ENCODE measurements at regions not wholly inside any gene's neighbourhood (a gene's known extent, or its start where the extent isn't known, plus 50 kb on each side); places are given as distances from the start of the nearest gene placed in this dataset.

GRCh38 chr10:121262774-121263430, 335.3 kb downstream of the FGFR2 start:
- Histone ChIP-seq H3K9ac (ENCODE audit: low read length) (no peak overlapping the region), H3K27me3 (ENCODE audit: insufficient read depth, low read length) (no peaks in the 10 kb centered on the region), H3K4me2 (ENCODE audit: low read length) (no peak overlapping the region), H4K20me1 (ENCODE audit: insufficient read depth) (no peaks in the 10 kb centered on the region), H3K36me3 (ENCODE audit: control insufficient read depth in 1 of 2, insufficient read depth in 2 of 2, low read length in 2 of 2) (no peaks in the 10 kb centered on the region), H3K4me1 (ENCODE audit: control insufficient read depth in 1 of 2, insufficient read depth in 2 of 2, low read length in 2 of 2) (no peaks in the 10 kb centered on the region), H3K4me3 (replicated peaks in 1 of 2; ENCODE audit: low read depth in 1 of 2, low read length in 2 of 2) (no peak overlapping the region), H3K79me2 (ENCODE audit: insufficient read depth, low read length) (no peaks in the 10 kb centered on the region), H2AFZ (ENCODE audit: low read depth, low read length, poor library complexity, severe bottlenecking) (no peak overlapping the region), H3K9me3 (ENCODE audit: control insufficient read depth in 1 of 2, insufficient read depth in 1 of 2, low read depth in 1 of 2, low read length in 2 of 2) (no peaks in the 10 kb centered on the region), H3K27ac (ENCODE audit: low read depth, low read length) (no peak overlapping the region), H3K9me2 (ENCODE audit: insufficient read depth) (no peaks in the 10 kb centered on the region)
- intact Hi-C loops (cut with micrococcal nuclease): no loop called here
- ChIA-PET CTCF (no interaction called here), RAD21 (ENCODE audit: low non-redundant PET in 1 of 2, low total read pairs in 2 of 2, uncharacterized antibody in 2 of 2, unreplicated experiment in 2 of 2) (no interaction called here), POLR2A (no interaction called here)
- ATAC-seq (no peak), DNase-seq (ENCODE audit: low read depth, low spot score) (no peak)
- no TSS peak for BruUV-seq (replicated peaks)
- TF ChIP-seq FOSL1 (IDR thresholded peaks at IDR 0.05; ENCODE audit: low read depth) (no peak), SRF (IDR thresholded peaks at IDR 0.05; ENCODE audit: low read depth) (no peak), POLR2AphosphoS5 (IDR thresholded peaks at IDR 0.05; ENCODE audit: low read depth, low read length) (no peak)

GRCh38 chr10:121263431-121263783, 334.8 kb downstream of the FGFR2 start:
- Histone ChIP-seq H3K9ac (ENCODE audit: low read length) (no peak overlapping the region), H3K36me3 (ENCODE audit: control insufficient read depth in 1 of 2, insufficient read depth in 2 of 2, low read length in 2 of 2) (no peaks in the 10 kb centered on the region), H2AFZ (ENCODE audit: low read depth, low read length, poor library complexity, severe bottlenecking) (no peak overlapping the region), H3K4me2 (ENCODE audit: low read length) (no peak overlapping the region), H3K27ac (ENCODE audit: low read depth, low read length) (no peak overlapping the region), H3K9me2 (ENCODE audit: insufficient read depth) (no peaks in the 10 kb centered on the region), H3K9me3 (ENCODE audit: control insufficient read depth in 1 of 2, insufficient read depth in 1 of 2, low read depth in 1 of 2, low read length in 2 of 2) (no peaks in the 10 kb centered on the region), H3K79me2 (ENCODE audit: insufficient read depth, low read length) (no peaks in the 10 kb centered on the region), H3K4me1 (ENCODE audit: control insufficient read depth in 1 of 2, insufficient read depth in 2 of 2, low read length in 2 of 2) (no peaks in the 10 kb centered on the region), H4K20me1 (ENCODE audit: insufficient read depth) (no peaks in the 10 kb centered on the region), H3K27me3 (ENCODE audit: insufficient read depth, low read length) (no peaks in the 10 kb centered on the region), H3K4me3 (replicated peaks in 1 of 2; ENCODE audit: low read depth in 1 of 2, low read length in 2 of 2) (no peak overlapping the region)
- no TSS peak for BruUV-seq (replicated peaks)
- intact Hi-C loops (cut with micrococcal nuclease): no loop called here
- ChIA-PET CTCF (no interaction called here), RAD21 (ENCODE audit: low non-redundant PET in 1 of 2, low total read pairs in 2 of 2, uncharacterized antibody in 2 of 2, unreplicated experiment in 2 of 2) (no interaction called here), POLR2A (no interaction called here)
- DNase-seq (ENCODE audit: low read depth, low spot score) (no peak), ATAC-seq (no peak)
- TF ChIP-seq SP1 (IDR thresholded peaks at IDR 0.05; ENCODE audit: low read depth) (no peak), ELF1 (IDR thresholded peaks at IDR 0.05; ENCODE audit: borderline replicate concordance, low read depth) (no peak), CBX3 (IDR thresholded peaks at IDR 0.05; ENCODE audit: low read depth) (no peak), RAD21 (IDR thresholded peaks at IDR 0.05; ENCODE audit: low read depth) (no peak), SIN3A (IDR thresholded peaks at IDR 0.05; ENCODE audit: low read depth) (no peak), ATF3 (IDR thresholded peaks at IDR 0.05) (no peak), ZNF274 (IDR thresholded peaks at IDR 0.05; ENCODE audit: low read depth, low read length) (no peak), POLR2AphosphoS5 (IDR thresholded peaks at IDR 0.05; ENCODE audit: low read depth, low read length) (no peak), CEBPB (IDR thresholded peaks at IDR 0.05; ENCODE audit: low read depth) (no peak), FOSL1 (IDR thresholded peaks at IDR 0.05; ENCODE audit: low read depth) (no peak), SRF (IDR thresholded peaks at IDR 0.05; ENCODE audit: low read depth) (no peak), YY1 (IDR thresholded peaks at IDR 0.05; ENCODE audit: extremely low read depth, insufficient replicate concordance, low read depth, low read length) (no peak), REST (IDR thresholded peaks at IDR 0.05; ENCODE audit: low read depth) (no peak), ZFX (IDR thresholded peaks at IDR 0.05) (no peak), JUND (IDR thresholded peaks at IDR 0.05) (no peak), POLR2A (IDR thresholded peaks at IDR 0.05; ENCODE audit: borderline replicate concordance, extremely low read depth, insufficient read depth, insufficient read length) (no peak), CTCF (IDR thresholded peaks at IDR 0.05 in 2 of 3, conservative IDR thresholded peaks at IDR 0.05 in 1 of 3; ENCODE audit: borderline replicate concordance in 1 of 3, insufficient read depth in 1 of 3, low read depth in 2 of 3, low read length in 2 of 3) (no peak)
